ENCODE measurements at regions not wholly inside any gene's neighbourhood (a gene's known extent, or its start where the extent isn't known, plus 50 kb on each side); places are given as distances from the start of the nearest gene placed in this dataset.

DNA sequence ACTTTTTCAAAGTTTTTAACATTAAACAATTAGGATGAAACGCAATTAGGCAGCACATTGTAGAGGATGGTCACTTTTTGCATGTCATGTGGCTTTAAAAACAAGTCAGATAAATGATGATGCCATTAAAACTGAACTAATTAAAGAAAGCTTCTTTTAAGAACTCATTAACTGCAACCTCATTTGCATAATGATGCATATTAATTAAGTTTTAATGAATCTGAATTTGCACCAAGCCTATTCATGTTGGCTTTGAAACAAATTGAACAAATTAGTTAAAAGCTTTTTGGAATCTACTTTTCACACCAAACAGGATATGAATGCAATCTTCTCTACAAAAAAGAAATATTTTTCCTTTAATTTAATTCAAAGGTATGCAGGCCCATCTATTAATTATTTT is 499.0 kb downstream of the VRK1 start:
- H2AFZ ChIP-seq (ENCODE audit: low read depth, low read length): no peak overlapping the region
- no peak for TF ChIP-seq EZH2 (IDR thresholded peaks at IDR 0.05; ENCODE audit: borderline replicate concordance, low read depth, low read length, severe bottlenecking)
- no peak for TF ChIP-seq MYC (IDR thresholded peaks at IDR 0.05; ENCODE audit: low read depth, low read length)
- TF ChIP-seq MAX (IDR thresholded peaks at IDR 0.05; ENCODE audit: insufficient read depth, insufficient read length): no peak
- TF ChIP-seq, protein P1, sequence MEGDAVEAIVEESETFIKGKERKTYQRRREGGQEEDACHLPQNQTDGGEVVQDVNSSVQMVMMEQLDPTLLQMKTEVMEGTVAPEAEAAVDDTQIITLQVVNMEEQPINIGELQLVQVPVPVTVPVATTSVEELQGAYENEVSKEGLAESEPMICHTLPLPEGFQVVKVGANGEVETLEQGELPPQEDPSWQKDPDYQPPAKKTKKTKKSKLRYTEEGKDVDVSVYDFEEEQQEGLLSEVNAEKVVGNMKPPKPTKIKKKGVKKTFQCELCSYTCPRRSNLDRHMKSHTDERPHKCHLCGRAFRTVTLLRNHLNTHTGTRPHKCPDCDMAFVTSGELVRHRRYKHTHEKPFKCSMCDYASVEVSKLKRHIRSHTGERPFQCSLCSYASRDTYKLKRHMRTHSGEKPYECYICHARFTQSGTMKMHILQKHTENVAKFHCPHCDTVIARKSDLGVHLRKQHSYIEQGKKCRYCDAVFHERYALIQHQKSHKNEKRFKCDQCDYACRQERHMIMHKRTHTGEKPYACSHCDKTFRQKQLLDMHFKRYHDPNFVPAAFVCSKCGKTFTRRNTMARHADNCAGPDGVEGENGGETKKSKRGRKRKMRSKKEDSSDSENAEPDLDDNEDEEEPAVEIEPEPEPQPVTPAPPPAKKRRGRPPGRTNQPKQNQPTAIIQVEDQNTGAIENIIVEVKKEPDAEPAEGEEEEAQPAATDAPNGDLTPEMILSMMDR (IDR thresholded peaks at IDR 0.05; ENCODE audit: extremely low read depth in 1 of 2, insufficient read depth in 1 of 2, low read depth in 1 of 2, low read length in 2 of 2): no peak
- TF ChIP-seq POLR2A (IDR thresholded peaks at IDR 0.05; ENCODE audit: low read depth, low read length): no peak
- TF ChIP-seq POLR2AphosphoS5 (IDR thresholded peaks at IDR 0.05; ENCODE audit: insufficient read depth, low read depth, low read length): no peak
- no peak for TF ChIP-seq JUN (IDR thresholded peaks at IDR 0.05; ENCODE audit: borderline replicate concordance, insufficient read depth, insufficient read length, low read depth)
- TF ChIP-seq FOS (IDR thresholded peaks at IDR 0.05; ENCODE audit: borderline replicate concordance, insufficient read depth, low read length): no peak
- no peak for TF ChIP-seq GATA2 (IDR thresholded peaks at IDR 0.05; ENCODE audit: insufficient read depth, insufficient read length, low read depth, low read length)
- POLR2A ChIA-PET: no interaction called here
- H3K79me2 ChIP-seq (ENCODE audit: control insufficient read depth, insufficient read depth, low read length): no peaks in the 10 kb centered on the region
- peaks cover 2% of the 10 kb centered on the region for H3K9me3 ChIP-seq (replicated peaks; ENCODE audit: control insufficient read depth, insufficient read depth, low read length)
- no peak overlapping the region for H3K9ac ChIP-seq (replicated peaks; ENCODE audit: extremely low read depth, insufficient read depth, low read length)
- no peaks in the 10 kb centered on the region for H3K9me1 ChIP-seq (replicated peaks; ENCODE audit: control insufficient read depth, extremely low read depth, insufficient read depth, low read length)
- no peaks in the 10 kb centered on the region for H4K20me1 ChIP-seq (replicated peaks; ENCODE audit: control insufficient read depth, extremely low read depth, insufficient read depth, low read length)
- no peak overlapping the region for H3K27ac ChIP-seq (ENCODE audit: insufficient read depth, low read depth, low read length)
- no peak overlapping the region for H3K4me3 ChIP-seq (replicated peaks in 1 of 3; ENCODE audit: insufficient read depth in 1 of 3, low read depth in 1 of 3, low read length in 3 of 3)
- CTCF ChIA-PET: no interaction called here
- FAIRE-seq (no peak), DNase-seq (ENCODE audit: low read depth, low spot score) (no peak)
- no peaks in the 10 kb centered on the region for H3K4me1 ChIP-seq (ENCODE audit: control insufficient read depth, extremely low read depth, insufficient read depth, low read length)
- dilution Hi-C loops (cut with MboI; ENCODE audit: extremely low pct_ligation_motif_present, low sequenced_read_pairs) (no loop called here), intact Hi-C loops (cut with micrococcal nuclease) (no loop called here)
- no peak overlapping the region for H3K4me2 ChIP-seq (ENCODE audit: insufficient read depth, low read length)
- no TSS peak for BruUV-seq (replicated peaks)
- no peaks in the 10 kb centered on the region for H3K27me3 ChIP-seq (ENCODE audit: control insufficient read depth in 2 of 2, insufficient read depth in 2 of 2, low read length in 2 of 2)
- no peaks in the 10 kb centered on the region for H3K36me3 ChIP-seq (ENCODE audit: control insufficient read depth in 2 of 2, extremely low read depth in 1 of 2, insufficient read depth in 2 of 2, low read length in 2 of 2)
